B cell (primary cell): ENCODE measurements at regions not wholly inside any gene's neighbourhood (a gene's known extent, or its start where the extent isn't known, plus 50 kb on each side); places are given as distances from the start of the nearest gene placed in this dataset.

ENCODE experiments used
- ATAC-seq: fragments of 200-7000 bp; cut with Tn5 transposase; one replicate; pipeline ENCODE4 v1.10.0; 2021; ENCODE audit warnings: low read depth, mild to moderate bottlenecking, moderate number of reproducible peaks, moderate library complexity
- CTCF ChIA-PET: fragments of 350-600 bp; sonication (Branson Sonifier 250); formaldehyde crosslinking; loops from one replicate; lab custom pipeline; 2021; ENCODE audit warnings: antibody characterized with exemption, inconsistent platforms; lab: Charles Lee
- POLR2A ChIA-PET: fragments of 350-600 bp; sonication (Branson Sonifier 250); formaldehyde crosslinking; loops from one replicate; lab custom pipeline; 2021; ENCODE audit warnings: antibody characterized with exemption; lab: Charles Lee
- DNase-seq: peaks from one replicate; pipeline ENCODE4 v3.0.0; 2013
- H2AFZ ChIP-seq: 2 replicates; pipeline ENCODE4 v1.6.1; 2012; ENCODE audit warnings: mild to moderate bottlenecking, low read depth, low read length; ENCODE audit not compliant: insufficient read depth, poor library complexity, severe bottlenecking
- H3K27ac ChIP-seq, 2 donors: 1 replicate in 1 of 2; 2 replicates in 1 of 2; pipeline ENCODE4 v1.5.1; 2012 to 2013; ENCODE audit warnings: low read length in 2 of 2, mild to moderate bottlenecking in 2 of 2, moderate library complexity in 1 of 2
- H3K27me3 ChIP-seq, 4 experiments: fragments of 200-600 bp in 1 of 4; sonication (generic) in 1 of 4; replicated peaks in 1 of 4; 1 replicate in 2 of 4; 2 replicates in 2 of 4; pipeline versions ENCODE4 v1.6.1 to v1.7.0; 2013 to 2016; ENCODE audit warnings: low read length in 3 of 4, mild to moderate bottlenecking in 2 of 4, mixed read lengths in 1 of 4, moderate library complexity in 1 of 4; ENCODE audit not compliant: insufficient read depth in 4 of 4, control insufficient read depth in 3 of 4; ENCODE audit errors: control extremely low read depth in 1 of 4
- H3K36me3 ChIP-seq, 2 experiments: replicated peaks in 1 of 2; 1 replicate in 1 of 2; 2 replicates in 1 of 2; pipeline versions ENCODE4 v1.6.1 to v1.7.1; 2013; ENCODE audit warnings: low read length in 1 of 2; ENCODE audit not compliant: insufficient read depth in 2 of 2, control insufficient read depth in 1 of 2; ENCODE audit errors: control extremely low read depth in 1 of 2, extremely low read depth in 1 of 2
- H3K4me1 ChIP-seq, 2 donors: fragments of 200-600 bp in 1 of 2; sonication (generic) in 1 of 2; 1 replicate in 1 of 2; 2 replicates in 1 of 2; pipeline versions ENCODE4 v1.5.1 to v1.6.1; 2013 to 2017; ENCODE audit warnings: low read length in 2 of 2; ENCODE audit not compliant: control insufficient read depth in 2 of 2, insufficient read depth in 2 of 2
- H3K4me2 ChIP-seq: replicated peaks from 2 replicates; pipeline ENCODE3; 2012; ENCODE audit warnings: mild to moderate bottlenecking, low read depth, low read length; ENCODE audit not compliant: poor library complexity, severe bottlenecking
- H3K4me3 ChIP-seq, 5 experiments: fragments of 200-600 bp in 1 of 5; sonication (generic) in 1 of 5; 1 replicate in 3 of 5; 2 replicates in 2 of 5; pipeline versions ENCODE4 v1.5.1 to v1.7.0; 2011 to 2016; ENCODE audit warnings: low read length in 4 of 5, mild to moderate bottlenecking in 4 of 5, low read depth in 2 of 5, control low read depth in 1 of 5, moderate library complexity in 1 of 5; ENCODE audit not compliant: insufficient read depth in 1 of 5; ENCODE audit errors: control extremely low read depth in 1 of 5, extremely low read depth in 1 of 5
- H3K79me2 ChIP-seq: fragments of 200-600 bp; sonication (generic); one replicate; pipeline ENCODE4 v1.6.0; 2016; ENCODE audit warnings: low read length; ENCODE audit not compliant: control insufficient read depth, insufficient read depth
- H3K9ac ChIP-seq: fragments of 200-600 bp; sonication (generic); 2 replicates; pipeline ENCODE4 v1.6.1; 2017; ENCODE audit warnings: mild to moderate bottlenecking, low read length, moderate library complexity
- H3K9me3 ChIP-seq, 3 donors: one replicate each; pipeline versions ENCODE4 v1.6.1 to v1.7.1; 2013; ENCODE audit warnings: low read length in 2 of 3; ENCODE audit not compliant: control insufficient read depth in 2 of 3, insufficient read depth in 1 of 3; ENCODE audit errors: control extremely low read depth in 1 of 3
- H4K20me1 ChIP-seq: 2 replicates; pipeline ENCODE4 v1.6.0; 2012; ENCODE audit warnings: mild to moderate bottlenecking, low read length; ENCODE audit not compliant: insufficient read depth, control insufficient read depth, poor library complexity, severe bottlenecking
- H3K27ac Mint-ChIP-seq: one replicate; pipeline ENCODE4 v1.8.0; 2021; ENCODE audit warnings: mixed read lengths
- H3K27me3 Mint-ChIP-seq: one replicate; pipeline ENCODE4 v1.8.0; 2021; ENCODE audit warnings: mixed read lengths
- H3K4me1 Mint-ChIP-seq: one replicate; pipeline ENCODE4 v1.8.0; 2021; ENCODE audit warnings: mixed read lengths
- H3K4me3 Mint-ChIP-seq: one replicate; pipeline ENCODE4 v1.8.0; 2021; ENCODE audit warnings: mixed read lengths
- H3K9me3 Mint-ChIP-seq: one replicate; pipeline ENCODE4 v1.8.0; 2022; ENCODE audit warnings: mixed read lengths; ENCODE audit not compliant: insufficient read depth
- EZH2 ChIP-seq: IDR thresholded peaks from 2 replicates; pipeline ENCODE4 v1.6.1; 2012; ENCODE audit warnings: borderline replicate concordance, low read depth, mild to moderate bottlenecking, moderate library complexity, low read length; ENCODE audit not compliant: insufficient read depth, poor library complexity, severe bottlenecking
- WGBS: methylation state at CpG from one replicate; pipeline ENCODE4 v1.1.5; 2013; ENCODE audit warnings: missing lambda C conversion rate; ENCODE audit not compliant: insufficient coverage; 5-methylcytosine and 5-hydroxymethylcytosine counted together
- intact Hi-C: fragments of 100-400 bp; cut with micrococcal nuclease; formaldehyde crosslinking; loops from one replicate; pipeline ENCODE4 v1.10.0; 2022
- TF ChIP-seq, protein P1 (sequence below): fragments of 200-600 bp; IDR thresholded peaks from one replicate; pipeline ENCODE4 v1.8.0; 2022; ENCODE audit warnings: antibody characterized with exemption, mild to moderate bottlenecking

DNA sequence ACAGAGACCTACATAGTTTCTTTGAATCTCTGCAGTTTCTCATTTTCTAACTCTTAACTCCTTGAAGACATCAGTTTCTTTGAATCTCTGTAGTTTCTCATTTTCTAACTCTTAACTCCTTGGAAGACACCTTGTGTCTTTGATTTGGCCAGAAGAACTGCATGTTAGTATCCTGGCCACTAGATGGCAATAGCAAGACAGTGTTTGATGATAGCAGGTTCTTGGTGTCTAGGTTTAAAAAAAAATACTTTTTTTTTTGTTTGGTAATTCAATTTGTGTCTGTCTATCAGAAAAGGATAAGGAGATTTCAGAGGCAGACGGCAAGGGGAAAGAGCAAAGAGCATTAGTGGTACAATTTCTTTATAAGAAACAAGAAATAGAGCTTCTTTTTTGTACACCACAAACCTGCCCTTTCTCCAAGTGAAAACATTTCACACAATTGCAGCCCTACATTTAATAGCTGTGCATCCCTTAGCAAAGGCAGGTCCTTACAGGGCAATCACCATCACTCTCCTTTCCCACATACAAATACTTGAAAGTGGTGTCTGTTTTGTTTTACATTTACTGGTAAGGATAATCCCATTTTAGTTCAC lies 1324.9 kb upstream of the CDH8 start:
- intact Hi-C loops = no loop called here
- TF ChIP-seq EZH2 = no peak
- TF ChIP-seq, protein P1, sequence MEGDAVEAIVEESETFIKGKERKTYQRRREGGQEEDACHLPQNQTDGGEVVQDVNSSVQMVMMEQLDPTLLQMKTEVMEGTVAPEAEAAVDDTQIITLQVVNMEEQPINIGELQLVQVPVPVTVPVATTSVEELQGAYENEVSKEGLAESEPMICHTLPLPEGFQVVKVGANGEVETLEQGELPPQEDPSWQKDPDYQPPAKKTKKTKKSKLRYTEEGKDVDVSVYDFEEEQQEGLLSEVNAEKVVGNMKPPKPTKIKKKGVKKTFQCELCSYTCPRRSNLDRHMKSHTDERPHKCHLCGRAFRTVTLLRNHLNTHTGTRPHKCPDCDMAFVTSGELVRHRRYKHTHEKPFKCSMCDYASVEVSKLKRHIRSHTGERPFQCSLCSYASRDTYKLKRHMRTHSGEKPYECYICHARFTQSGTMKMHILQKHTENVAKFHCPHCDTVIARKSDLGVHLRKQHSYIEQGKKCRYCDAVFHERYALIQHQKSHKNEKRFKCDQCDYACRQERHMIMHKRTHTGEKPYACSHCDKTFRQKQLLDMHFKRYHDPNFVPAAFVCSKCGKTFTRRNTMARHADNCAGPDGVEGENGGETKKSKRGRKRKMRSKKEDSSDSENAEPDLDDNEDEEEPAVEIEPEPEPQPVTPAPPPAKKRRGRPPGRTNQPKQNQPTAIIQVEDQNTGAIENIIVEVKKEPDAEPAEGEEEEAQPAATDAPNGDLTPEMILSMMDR = peak; percentile 65
- H3K9me3 Mint-ChIP-seq = no peaks in the 10 kb centered on the region
- H3K27me3 Mint-ChIP-seq = no peaks in the 10 kb centered on the region
- Histone ChIP-seq H3K27ac (no peak overlapping the region), H3K4me3 (no peak overlapping the region), H4K20me1 (no peaks in the 10 kb centered on the region), H3K9ac (no peak overlapping the region), H2AFZ (no peak overlapping the region), H3K4me1 (no peaks in the 10 kb centered on the region), H3K4me2 (no peak overlapping the region), H3K36me3 (no peaks in the 10 kb centered on the region), H3K9me3 (no peaks in the 10 kb centered on the region), H3K27me3 (no peaks in the 10 kb centered on the region), H3K79me2 (no peaks in the 10 kb centered on the region)
- ChIA-PET CTCF (no interaction called here), POLR2A (no interaction called here)
- no peaks in the 10 kb centered on the region for H3K4me1 Mint-ChIP-seq
- no peak overlapping the region for H3K27ac Mint-ChIP-seq
- ATAC-seq = no peak
- WGBS = no CpG with 5 or more reads among the region's 1 CpG
- H3K4me3 Mint-ChIP-seq = no peak overlapping the region
- peak; percentile 4 for DNase-seq

DNA sequence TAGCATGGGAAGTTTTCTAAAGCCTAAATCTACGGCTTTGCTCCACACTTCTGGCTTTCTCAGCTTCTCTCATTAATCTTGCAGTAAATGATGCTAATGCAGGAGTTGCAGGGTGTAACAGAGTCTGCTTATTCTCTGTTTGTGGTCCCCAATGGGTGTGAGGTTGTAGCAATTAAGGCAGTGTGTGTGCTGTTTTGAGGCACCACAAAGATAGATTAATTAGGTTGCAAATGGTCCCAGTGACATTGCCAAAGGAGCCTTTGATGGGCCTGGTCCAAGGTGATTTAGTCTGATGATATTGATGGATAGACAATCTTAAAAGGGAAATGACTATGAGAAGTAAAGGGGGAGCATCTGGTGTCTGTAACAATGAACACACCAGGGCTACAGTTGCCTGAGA lies 1313.7 kb upstream of the CDH8 start:
- TF ChIP-seq, protein P1 = no peak
- no peak for TF ChIP-seq EZH2
- no peak for ATAC-seq
- Histone ChIP-seq H3K9me3 (no peaks in the 10 kb centered on the region), H3K36me3 (no peaks in the 10 kb centered on the region), H3K4me3 (no peak overlapping the region), H3K4me1 (no peaks in the 10 kb centered on the region), H3K4me2 (no peak overlapping the region), H3K79me2 (no peaks in the 10 kb centered on the region), H3K9ac (no peak overlapping the region), H4K20me1 (no peaks in the 10 kb centered on the region), H3K27me3 (no peaks in the 10 kb centered on the region), H3K27ac (no peak overlapping the region), H2AFZ (no peak overlapping the region)
- no CpG with 5 or more reads among the region's 1 CpG for WGBS
- Mint-ChIP-seq H3K27ac (no peak overlapping the region), H3K9me3 (peaks cover 5% of the 10 kb centered on the region), H3K4me1 (no peaks in the 10 kb centered on the region), H3K27me3 (no peaks in the 10 kb centered on the region), H3K4me3 (no peak overlapping the region)
- CTCF ChIA-PET = no interaction called here
- POLR2A ChIA-PET = no interaction called here
- intact Hi-C loops = no loop called here
- DNase-seq = no peak
